Smooth muscle cell (in vitro differentiated cells): ENCODE measurements at regions not wholly inside any gene's neighbourhood (a gene's known extent, or its start where the extent isn't known, plus 50 kb on each side); places are given as distances from the start of the nearest gene placed in this dataset.

Experiments
- DNase-seq: peaks from one replicate; lab custom pipeline; 2025; ENCODE audit not compliant: unreplicated experiment; lab: John Stamatoyannopoulos, UW
- H2AFZ ChIP-seq: fragments of 200-600 bp; sonication (generic); 2 replicates; pipeline ENCODE4 v1.6.0; 2016; ENCODE audit warnings: antibody characterized with exemption, low read depth, mild to moderate bottlenecking
- H3F3A ChIP-seq: fragments of 200-600 bp; sonication (generic); 2 replicates; pipeline ENCODE4 v1.6.0; 2017; ENCODE audit warnings: antibody characterized with exemption, low read depth
- H3K27ac ChIP-seq: fragments of 200-600 bp; sonication (generic); 2 replicates; pipeline ENCODE4 v1.5.1; 2016; ENCODE audit warnings: low read depth, mild to moderate bottlenecking
- H3K27me3 ChIP-seq: fragments of 200-600 bp; sonication (generic); 2 replicates; pipeline ENCODE4 v1.6.1; 2016; ENCODE audit warnings: low read depth, mild to moderate bottlenecking
- H3K36me3 ChIP-seq: fragments of 200-600 bp; sonication (generic); 2 replicates; pipeline ENCODE4 v1.5.1; 2016; ENCODE audit warnings: low read depth
- H3K4me1 ChIP-seq: fragments of 200-600 bp; sonication (generic); 2 replicates; pipeline ENCODE4 v1.5.1; 2016; ENCODE audit warnings: low read depth
- H3K4me2 ChIP-seq: fragments of 200-600 bp; sonication (generic); 2 replicates; pipeline ENCODE4 v1.6.0; 2016; ENCODE audit warnings: mild to moderate bottlenecking
- H3K4me3 ChIP-seq: fragments of 200-600 bp; sonication (generic); 2 replicates; pipeline ENCODE4 v1.5.1; 2016; ENCODE audit warnings: mild to moderate bottlenecking
- H3K79me2 ChIP-seq: fragments of 200-600 bp; sonication (generic); 2 replicates; pipeline ENCODE4 v1.6.0; 2016; ENCODE audit warnings: low read depth, mild to moderate bottlenecking
- H3K9ac ChIP-seq: fragments of 200-600 bp; sonication (generic); 2 replicates; pipeline ENCODE4 v1.6.0; 2016; ENCODE audit warnings: low read depth
- H3K9me3 ChIP-seq: fragments of 200-600 bp; sonication (generic); replicated peaks from 2 replicates; pipeline ENCODE4 v1.5.1; 2016; ENCODE audit warnings: low read depth
- H4K20me1 ChIP-seq: fragments of 200-600 bp; sonication (generic); 2 replicates; pipeline ENCODE4 v1.6.0; 2016; ENCODE audit warnings: low read depth
- WGBS: methylation state at CpG from one replicate; pipeline ENCODE4 v1.1.7; 2016; ENCODE audit warnings: low lambda C conversion rate; 5-methylcytosine and 5-hydroxymethylcytosine counted together
- TF ChIP-seq, protein P1 (sequence below): fragments of 200-600 bp; sonication (generic); IDR thresholded peaks from 2 replicates; pipeline ENCODE4 v1.5.1; 2017; ENCODE audit warnings: borderline replicate concordance, mild to moderate bottlenecking, antibody characterized with exemption; ENCODE audit not compliant: insufficient read depth, poor library complexity, severe bottlenecking

DNA sequence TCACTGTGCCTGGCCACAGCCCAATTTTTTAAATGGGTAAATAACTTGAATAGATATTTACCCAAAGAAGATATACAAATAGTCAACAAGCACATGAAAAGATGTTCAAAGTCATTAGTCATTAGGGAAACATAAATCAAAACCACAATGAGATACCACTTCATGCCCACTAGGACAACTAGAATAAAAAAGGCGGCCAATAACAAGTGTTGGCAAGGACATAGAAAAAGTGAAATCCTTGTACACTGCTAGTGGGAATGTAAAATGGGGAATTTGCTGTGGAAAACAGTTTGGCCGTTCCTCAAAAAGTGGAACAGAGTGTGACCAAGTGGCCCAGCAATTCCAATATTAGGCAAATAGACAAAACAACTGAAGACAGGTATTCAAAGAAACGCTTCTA, 270.1 kb downstream of the TFCP2L1 start:
- no peaks in the 10 kb centered on the region for H4K20me1 ChIP-seq
- no peak overlapping the region for H3K27ac ChIP-seq
- no peaks in the 10 kb centered on the region for H3K36me3 ChIP-seq
- DNase-seq, result no peak
- H3K4me1 ChIP-seq, result no peaks in the 10 kb centered on the region
- no peak overlapping the region for H3K4me2 ChIP-seq
- H3K27me3 ChIP-seq, result no peaks in the 10 kb centered on the region
- no peak overlapping the region for H3K4me3 ChIP-seq
- H3K9ac ChIP-seq, result no peak overlapping the region
- H3F3A ChIP-seq, result no peaks in the 10 kb centered on the region
- TF ChIP-seq, protein P1, sequence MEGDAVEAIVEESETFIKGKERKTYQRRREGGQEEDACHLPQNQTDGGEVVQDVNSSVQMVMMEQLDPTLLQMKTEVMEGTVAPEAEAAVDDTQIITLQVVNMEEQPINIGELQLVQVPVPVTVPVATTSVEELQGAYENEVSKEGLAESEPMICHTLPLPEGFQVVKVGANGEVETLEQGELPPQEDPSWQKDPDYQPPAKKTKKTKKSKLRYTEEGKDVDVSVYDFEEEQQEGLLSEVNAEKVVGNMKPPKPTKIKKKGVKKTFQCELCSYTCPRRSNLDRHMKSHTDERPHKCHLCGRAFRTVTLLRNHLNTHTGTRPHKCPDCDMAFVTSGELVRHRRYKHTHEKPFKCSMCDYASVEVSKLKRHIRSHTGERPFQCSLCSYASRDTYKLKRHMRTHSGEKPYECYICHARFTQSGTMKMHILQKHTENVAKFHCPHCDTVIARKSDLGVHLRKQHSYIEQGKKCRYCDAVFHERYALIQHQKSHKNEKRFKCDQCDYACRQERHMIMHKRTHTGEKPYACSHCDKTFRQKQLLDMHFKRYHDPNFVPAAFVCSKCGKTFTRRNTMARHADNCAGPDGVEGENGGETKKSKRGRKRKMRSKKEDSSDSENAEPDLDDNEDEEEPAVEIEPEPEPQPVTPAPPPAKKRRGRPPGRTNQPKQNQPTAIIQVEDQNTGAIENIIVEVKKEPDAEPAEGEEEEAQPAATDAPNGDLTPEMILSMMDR, result no peak
- 96% methylated on average over 3 of the region's 3 CpGs for WGBS
- no peaks in the 10 kb centered on the region for H3K79me2 ChIP-seq
- H3K9me3 ChIP-seq, result no peaks in the 10 kb centered on the region
- H2AFZ ChIP-seq, result no peak overlapping the region

DNA sequence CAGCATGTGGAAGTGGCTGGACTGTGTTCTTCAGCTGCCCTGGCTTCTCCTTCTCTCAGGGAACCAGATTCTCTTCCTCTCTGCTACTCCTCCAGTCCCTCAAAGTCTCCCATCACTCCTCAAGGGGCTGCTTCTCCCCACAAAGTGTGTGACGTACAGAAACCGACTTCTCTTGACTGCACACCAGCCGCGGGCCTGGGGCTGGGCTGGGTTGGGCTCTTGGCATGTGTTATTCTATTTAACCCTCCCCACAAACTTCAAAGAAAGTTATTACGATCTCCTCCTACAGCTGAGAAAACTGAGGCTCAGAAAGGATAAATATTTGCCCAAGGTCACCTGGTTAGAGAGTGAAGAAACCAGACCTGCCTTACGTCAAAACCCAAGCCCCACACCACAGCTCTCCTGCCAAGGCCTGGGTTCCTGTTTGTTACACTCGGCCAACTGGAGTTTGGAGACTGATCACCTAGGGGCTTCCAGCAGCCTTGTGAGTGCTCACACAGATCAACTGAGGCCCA, 269.0 kb downstream of the TFCP2L1 start:
- Histone ChIP-seq H3K79me2 (no peaks in the 10 kb centered on the region), H3K36me3 (no peaks in the 10 kb centered on the region), H3F3A (no peaks in the 10 kb centered on the region), H3K4me1 (no peaks in the 10 kb centered on the region), H3K27me3 (no peaks in the 10 kb centered on the region), H3K4me3 (no peak overlapping the region), H3K4me2 (no peak overlapping the region), H3K27ac (no peak overlapping the region), H4K20me1 (no peaks in the 10 kb centered on the region), H3K9me3 (no peaks in the 10 kb centered on the region), H2AFZ (no peak overlapping the region), H3K9ac (no peak overlapping the region)
- TF ChIP-seq, protein P1, result no peak
- no peak for DNase-seq
- WGBS, result 87% methylated on average over 7 of the region's 7 CpGs

DNA sequence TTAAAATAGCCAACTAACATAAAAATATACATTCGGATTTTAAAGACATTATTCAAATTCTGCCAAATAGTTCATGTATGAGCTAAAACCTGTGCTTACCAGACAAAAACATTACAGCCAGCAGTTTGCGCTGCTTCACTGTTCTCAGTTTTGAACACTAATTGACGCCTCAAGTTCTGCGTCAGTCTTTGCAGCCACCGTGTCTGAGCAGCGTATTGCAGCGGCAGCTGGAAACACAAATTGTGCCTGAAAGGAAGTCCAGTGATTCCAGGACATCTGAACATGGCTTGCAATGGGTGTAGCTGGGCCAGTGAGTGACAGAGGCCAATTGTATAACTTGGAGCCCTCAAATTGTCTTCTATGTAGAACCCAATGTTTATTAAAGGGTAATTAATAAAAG, 267.6 kb downstream of the TFCP2L1 start:
- no peak overlapping the region for H3K27ac ChIP-seq
- H3K27me3 ChIP-seq, result no peaks in the 10 kb centered on the region
- no peaks in the 10 kb centered on the region for H4K20me1 ChIP-seq
- no peak overlapping the region for H2AFZ ChIP-seq
- H3K9me3 ChIP-seq, result no peaks in the 10 kb centered on the region
- no peaks in the 10 kb centered on the region for H3K79me2 ChIP-seq
- H3K9ac ChIP-seq, result no peak overlapping the region
- no peaks in the 10 kb centered on the region for H3K4me1 ChIP-seq
- H3K4me3 ChIP-seq, result no peak overlapping the region
- H3K4me2 ChIP-seq, result no peak overlapping the region
- no peak for DNase-seq
- WGBS, result 79% methylated on average over 7 of the region's 7 CpGs
- TF ChIP-seq, protein P1, result no peak
- H3F3A ChIP-seq, result no peaks in the 10 kb centered on the region
- no peaks in the 10 kb centered on the region for H3K36me3 ChIP-seq
